Progenitor cell of endocrine pancreas (in vitro differentiated cells): ENCODE measurements at regions not wholly inside any gene's neighbourhood (a gene's known extent, or its start where the extent isn't known, plus 50 kb on each side); places are given as distances from the start of the nearest gene placed in this dataset.

Experiments
- DNase-seq: peaks from one replicate; pipeline ENCODE4 v3.0.0; 2021; ENCODE audit warnings: low spot score; ENCODE audit not compliant: unreplicated experiment
- H3K27ac Mint-ChIP-seq: 2 replicates; pipeline ENCODE4 v1.8.0; 2021; ENCODE audit warnings: mild to moderate bottlenecking, moderate library complexity, mixed read lengths
- H3K27me3 Mint-ChIP-seq: 2 replicates; pipeline ENCODE4 v1.8.0; 2021; ENCODE audit warnings: mixed read lengths
- H3K36me3 Mint-ChIP-seq: 2 replicates; pipeline ENCODE4 v1.8.0; 2022; ENCODE audit warnings: mixed read lengths; ENCODE audit not compliant: insufficient read depth
- H3K4me1 Mint-ChIP-seq: 2 replicates; pipeline ENCODE4 v1.8.0; 2021; ENCODE audit warnings: low read depth, mixed read lengths
- H3K4me3 Mint-ChIP-seq: 2 replicates; pipeline ENCODE4 v1.8.0; 2021; ENCODE audit warnings: low read depth, mild to moderate bottlenecking, moderate library complexity, mixed read lengths
- H3K9me3 Mint-ChIP-seq: 2 replicates; pipeline ENCODE4 v1.8.0; 2021; ENCODE audit warnings: low read depth, mixed read lengths
- CTCF ChIP-seq: fragments of 200-600 bp; sonication (generic); IDR thresholded peaks from one replicate; pipeline ENCODE4 v1.5.0; 2021; ENCODE audit warnings: antibody characterized with exemption, mild to moderate bottlenecking; ENCODE audit not compliant: unreplicated experiment

GRCh38 chr2:105677901-105678300 lies 66.8 kb upstream of the NCK2 start:
- no peaks in the 10 kb centered on the region for H3K36me3 Mint-ChIP-seq
- no peak overlapping the region for H3K4me3 Mint-ChIP-seq
- H3K27ac Mint-ChIP-seq = no peak overlapping the region
- no peaks in the 10 kb centered on the region for H3K4me1 Mint-ChIP-seq
- no peaks in the 10 kb centered on the region for H3K9me3 Mint-ChIP-seq
- DNase-seq = no peak
- no peak for TF ChIP-seq CTCF
- H3K27me3 Mint-ChIP-seq = peaks cover 24% of the 10 kb centered on the region

GRCh38 chr2:105675841-105676240 lies 68.9 kb upstream of the NCK2 start:
- no peak for DNase-seq
- no peaks in the 10 kb centered on the region for H3K9me3 Mint-ChIP-seq
- H3K4me3 Mint-ChIP-seq = no peak overlapping the region
- peaks cover 24% of the 10 kb centered on the region for H3K27me3 Mint-ChIP-seq
- no peak overlapping the region for H3K27ac Mint-ChIP-seq
- no peak for TF ChIP-seq CTCF
- no peaks in the 10 kb centered on the region for H3K36me3 Mint-ChIP-seq
- no peaks in the 10 kb centered on the region for H3K4me1 Mint-ChIP-seq

- H3K27me3 Mint-ChIP-seq = peaks cover 18% of the 10 kb centered on the region
- no peak for DNase-seq
- no peak overlapping the region for H3K4me3 Mint-ChIP-seq
- no peak for TF ChIP-seq CTCF
- no peak overlapping the region for H3K27ac Mint-ChIP-seq
- H3K9me3 Mint-ChIP-seq = no peaks in the 10 kb centered on the region
- no peaks in the 10 kb centered on the region for H3K36me3 Mint-ChIP-seq
- H3K4me1 Mint-ChIP-seq = no peaks in the 10 kb centered on the region
Measured at GRCh38 chr2:105674859-105675541, 69.7 kb upstream of the NCK2 start.

GRCh38 chr2:105674401-105674800 lies 70.3 kb upstream of the NCK2 start:
- Mint-ChIP-seq H3K36me3 (no peaks in the 10 kb centered on the region), H3K4me3 (no peak overlapping the region), H3K27ac (no peak overlapping the region), H3K27me3 (peaks cover 13% of the 10 kb centered on the region), H3K9me3 (no peaks in the 10 kb centered on the region), H3K4me1 (no peaks in the 10 kb centered on the region)
- DNase-seq = no peak
- TF ChIP-seq CTCF = no peak

GRCh38 chr2:105671156-105671555 lies 73.6 kb upstream of the NCK2 start:
- Mint-ChIP-seq H3K9me3 (peaks cover 9% of the 10 kb centered on the region), H3K4me3 (no peak overlapping the region), H3K36me3 (no peaks in the 10 kb centered on the region), H3K4me1 (no peaks in the 10 kb centered on the region), H3K27ac (no peak overlapping the region), H3K27me3 (peaks cover 4% of the 10 kb centered on the region)
- no peak for TF ChIP-seq CTCF
- no peak for DNase-seq
